Fibroblast of the aortic adventitia (primary cell): ENCODE measurements at regions not wholly inside any gene's neighbourhood (a gene's known extent, or its start where the extent isn't known, plus 50 kb on each side); places are given as distances from the start of the nearest gene placed in this dataset.

ENCODE experiments used
- DNase-seq: peaks from one replicate; pipeline ENCODE4 v3.0.0-alpha.2; 2010; ENCODE audit warnings: low read depth
- H3K4me3 ChIP-seq: 2 replicates; pipeline ENCODE4 v1.5.1; 2011; ENCODE audit warnings: low read depth, mild to moderate bottlenecking, control low read depth, low read length, moderate library complexity
- TF ChIP-seq, protein P1 (sequence below): IDR thresholded peaks from 2 replicates; pipeline ENCODE4 v1.5.1; 2011; ENCODE audit warnings: mild to moderate bottlenecking, low read length, control low read depth, inconsistent platforms; ENCODE audit not compliant: insufficient read depth

DNA sequence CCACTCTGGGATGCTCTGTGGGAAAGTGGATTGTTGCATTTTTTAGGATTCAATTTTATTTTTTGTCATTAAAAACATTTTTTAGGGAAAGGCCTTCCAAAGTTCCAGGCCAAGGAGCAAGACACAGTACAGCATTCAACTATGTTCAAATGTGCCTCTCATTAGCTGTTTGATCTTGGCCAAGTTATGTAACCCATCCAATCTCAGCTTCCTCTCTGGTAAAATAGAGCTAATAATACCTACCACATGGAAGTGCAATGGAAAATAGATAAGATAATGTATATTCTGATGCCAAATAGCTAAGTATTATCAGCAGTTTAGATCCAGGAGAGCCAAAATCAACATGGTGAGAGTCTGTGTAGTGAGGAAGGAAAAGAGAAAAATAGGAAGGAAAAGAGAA, 220.3 kb upstream of the SESN3 start:
- DNase-seq: peak; percentile 98
- TF ChIP-seq, protein P1, sequence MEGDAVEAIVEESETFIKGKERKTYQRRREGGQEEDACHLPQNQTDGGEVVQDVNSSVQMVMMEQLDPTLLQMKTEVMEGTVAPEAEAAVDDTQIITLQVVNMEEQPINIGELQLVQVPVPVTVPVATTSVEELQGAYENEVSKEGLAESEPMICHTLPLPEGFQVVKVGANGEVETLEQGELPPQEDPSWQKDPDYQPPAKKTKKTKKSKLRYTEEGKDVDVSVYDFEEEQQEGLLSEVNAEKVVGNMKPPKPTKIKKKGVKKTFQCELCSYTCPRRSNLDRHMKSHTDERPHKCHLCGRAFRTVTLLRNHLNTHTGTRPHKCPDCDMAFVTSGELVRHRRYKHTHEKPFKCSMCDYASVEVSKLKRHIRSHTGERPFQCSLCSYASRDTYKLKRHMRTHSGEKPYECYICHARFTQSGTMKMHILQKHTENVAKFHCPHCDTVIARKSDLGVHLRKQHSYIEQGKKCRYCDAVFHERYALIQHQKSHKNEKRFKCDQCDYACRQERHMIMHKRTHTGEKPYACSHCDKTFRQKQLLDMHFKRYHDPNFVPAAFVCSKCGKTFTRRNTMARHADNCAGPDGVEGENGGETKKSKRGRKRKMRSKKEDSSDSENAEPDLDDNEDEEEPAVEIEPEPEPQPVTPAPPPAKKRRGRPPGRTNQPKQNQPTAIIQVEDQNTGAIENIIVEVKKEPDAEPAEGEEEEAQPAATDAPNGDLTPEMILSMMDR: no peak
- H3K4me3 ChIP-seq: no peak overlapping the region

DNA sequence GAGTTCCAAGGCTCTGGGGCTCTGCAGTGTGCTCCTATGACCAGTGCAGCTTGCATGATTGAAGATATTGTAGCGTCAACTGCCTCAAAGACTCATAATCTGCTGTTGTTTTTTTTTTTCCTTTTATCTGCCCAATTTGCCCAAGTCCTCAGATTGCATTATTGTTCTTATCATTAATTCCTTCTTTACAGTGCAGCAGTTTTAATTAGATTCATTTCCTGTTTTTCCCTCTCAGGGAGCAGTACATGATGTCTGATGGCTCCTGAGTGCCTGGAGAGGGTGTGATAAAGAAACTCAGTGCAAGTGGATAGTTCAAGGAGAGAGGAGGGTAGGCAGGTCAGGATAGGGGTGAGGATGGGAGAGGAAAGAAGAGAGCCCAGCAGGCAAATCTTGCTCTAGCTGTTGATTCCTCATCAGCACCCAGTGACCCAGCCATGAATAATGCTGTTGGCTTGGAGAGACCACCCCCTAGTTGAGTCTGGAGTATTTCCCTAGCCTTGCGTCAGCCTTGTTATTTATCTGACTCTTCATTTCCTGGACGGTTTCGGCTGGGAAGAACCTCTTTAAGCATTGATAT, 219.6 kb upstream of the SESN3 start:
- no peak overlapping the region for H3K4me3 ChIP-seq
- DNase-seq: peak; percentile 96
- TF ChIP-seq, protein P1: no peak

DNA sequence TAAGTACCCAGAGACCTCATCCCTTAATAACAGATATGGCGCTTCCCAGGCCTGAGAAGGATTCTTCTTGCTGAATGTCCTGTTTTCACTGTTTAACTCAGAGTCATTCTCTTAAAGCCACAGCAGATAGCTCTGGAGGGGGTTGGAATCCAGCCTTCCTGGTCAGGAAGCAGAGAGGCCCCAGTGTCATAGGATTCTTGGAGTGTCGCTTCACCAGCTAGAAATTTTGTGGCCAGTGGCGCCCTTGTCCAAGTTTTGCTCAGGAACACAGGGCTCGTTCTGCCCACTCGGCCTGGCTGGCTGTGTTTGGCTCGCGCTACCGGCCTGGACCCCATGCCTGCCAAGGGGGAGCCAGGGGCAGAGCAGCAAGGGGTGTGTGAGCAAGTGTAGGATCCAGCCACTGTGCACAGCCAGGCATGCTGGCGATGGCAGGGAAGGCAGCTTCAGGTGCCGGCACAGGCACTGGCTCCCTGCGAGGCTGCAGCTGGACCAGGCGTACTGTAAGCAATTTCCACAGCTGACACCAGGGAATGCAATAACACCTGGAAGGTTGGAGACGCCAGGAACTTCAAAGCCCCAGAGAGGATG, 214.8 kb upstream of the SESN3 start:
- DNase-seq: no peak
- TF ChIP-seq, protein P1: no peak
- no peak overlapping the region for H3K4me3 ChIP-seq

DNA sequence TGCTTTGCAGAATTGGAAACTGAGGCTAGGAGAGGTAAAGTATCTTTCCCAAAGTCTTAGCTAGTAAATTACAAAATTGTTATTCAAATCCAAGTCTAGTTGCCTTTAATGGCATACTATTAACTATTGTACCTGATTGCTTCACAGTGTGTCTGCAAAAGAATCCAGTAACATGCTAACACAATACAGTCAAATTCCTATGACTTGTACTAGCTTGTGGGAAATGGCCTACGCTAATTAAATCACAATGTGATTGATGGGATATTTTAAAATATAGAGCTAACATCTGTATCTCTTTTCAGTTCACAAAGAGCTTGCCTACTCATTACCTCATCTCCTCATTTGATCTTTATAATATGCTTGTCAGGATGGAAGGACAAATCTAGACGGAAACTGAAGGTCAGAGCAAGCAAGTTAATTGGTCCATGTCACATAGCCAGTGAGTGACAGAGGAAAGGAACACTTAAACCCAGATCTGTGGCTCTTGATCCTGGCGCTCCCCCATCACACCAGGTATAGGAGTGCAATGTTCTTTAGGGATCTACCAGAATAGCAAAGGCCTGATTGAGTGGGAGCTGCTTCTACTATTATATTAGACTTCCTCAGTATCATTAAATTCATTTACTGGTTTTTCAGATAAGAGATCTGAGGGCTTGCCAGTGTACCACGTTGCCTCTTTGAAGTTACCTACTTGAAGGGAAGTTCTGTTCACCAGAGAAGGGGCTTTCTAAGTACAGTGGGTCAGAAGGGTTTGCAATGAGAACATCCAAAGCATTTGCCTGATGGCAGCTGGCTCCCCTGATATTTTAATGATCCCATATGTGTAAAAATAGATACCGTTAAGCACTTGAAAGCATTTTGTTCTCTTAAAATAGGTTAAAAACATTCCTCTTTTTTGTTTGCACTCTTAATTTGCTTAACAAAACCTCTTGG, 213.6 kb upstream of the SESN3 start:
- H3K4me3 ChIP-seq: no peak overlapping the region
- TF ChIP-seq, protein P1: no peak
- no peak for DNase-seq

DNA sequence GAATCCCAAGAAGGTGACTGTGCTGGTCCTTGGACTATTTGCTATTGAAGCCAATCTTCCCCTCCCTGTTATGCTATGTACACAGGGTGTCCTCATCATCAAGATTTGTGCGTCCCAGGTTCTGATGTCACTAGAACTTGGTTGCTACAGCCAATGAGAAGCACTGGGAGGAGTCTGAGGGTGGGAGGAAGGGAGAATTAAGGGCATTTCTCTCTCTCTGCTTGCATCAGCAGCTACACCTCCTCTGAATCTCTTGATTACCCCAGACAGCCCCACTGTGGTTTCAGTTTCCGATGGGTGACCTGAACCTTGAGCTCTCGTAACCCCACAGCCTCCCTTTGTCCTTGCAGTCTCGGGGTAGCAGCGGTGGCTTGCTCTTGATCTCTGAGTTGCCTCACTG, 212.4 kb upstream of the SESN3 start:
- DNase-seq: no peak
- TF ChIP-seq, protein P1: no peak
- no peak overlapping the region for H3K4me3 ChIP-seq

DNA sequence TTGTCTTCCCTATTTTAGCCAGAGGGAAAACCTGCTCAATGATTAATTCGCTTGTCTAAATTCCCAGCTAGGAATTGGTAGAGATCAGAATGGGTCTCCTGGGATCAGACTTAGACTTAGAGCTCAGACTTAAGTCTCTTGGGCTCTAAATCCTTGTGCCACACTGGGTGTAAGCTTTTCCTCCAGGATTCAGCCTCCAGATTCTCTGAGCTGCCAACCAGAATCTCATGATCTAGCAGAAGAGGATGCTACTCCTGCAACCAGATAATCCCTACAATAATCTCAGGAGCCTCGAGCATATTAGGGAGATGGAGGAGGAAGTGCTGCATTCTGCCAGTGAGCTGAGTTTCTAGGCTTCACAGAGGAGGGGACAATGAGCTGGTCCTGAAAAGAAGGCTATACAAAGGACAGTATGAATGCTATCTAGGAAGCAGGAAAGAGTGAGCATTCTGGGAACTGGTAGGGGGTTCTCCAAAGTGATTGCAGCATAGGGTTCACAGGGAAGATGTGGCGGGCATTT, 211.6 kb upstream of the SESN3 start:
- no peak overlapping the region for H3K4me3 ChIP-seq
- TF ChIP-seq, protein P1: no peak
- DNase-seq: no peak
